ENCODE measurements at regions not wholly inside any gene's neighbourhood (a gene's known extent, or its start where the extent isn't known, plus 50 kb on each side); places are given as distances from the start of the nearest gene placed in this dataset.

GRCh38 chr18:59086522-59086921 lies 53.2 kb upstream of the SEC11C start (continued):
- no peak for TF ChIP-seq THRA (IDR thresholded peaks at IDR 0.05)
- TF ChIP-seq NFRKB (IDR thresholded peaks at IDR 0.05; ENCODE audit: low read depth): no peak
- no peak for TF ChIP-seq ZNF512 (tag; IDR thresholded peaks at IDR 0.05)
- TF ChIP-seq EHMT2 (IDR thresholded peaks at IDR 0.05): no peak
- TF ChIP-seq PATZ1 (CRISPR knock-in tag; IDR thresholded peaks at IDR 0.05; ENCODE audit: borderline replicate concordance): no peak

GRCh38 chr18:59087391-59087790 lies 52.3 kb upstream of the SEC11C start:
- H2AFZ ChIP-seq (ENCODE audit: low read depth, low read length): no peak overlapping the region
- H3K27ac ChIP-seq (ENCODE audit: extremely low read depth, low read depth, low read length): no peak overlapping the region
- 0% methylated on average over 2 of the region's 3 CpGs for WGBS (ENCODE audit: insufficient coverage, low coverage, missing lambda C conversion rate)
- DNase-seq (ENCODE audit: extremely low read depth in 1 of 4, low spot score in 3 of 4) (no peak), FAIRE-seq (no peak), ATAC-seq (no peak)
- in situ Hi-C loops (cut with MboI): no loop called here
- no peaks in the 10 kb centered on the region for H3K79me2 ChIP-seq (ENCODE audit: control insufficient read depth, insufficient read depth, low read length)
- H3K4me3 ChIP-seq: no peak overlapping the region
- no TSS peak for BruUV-seq (replicated peaks)
- no peaks in the 10 kb centered on the region for H3K27me3 ChIP-seq (ENCODE audit: control insufficient read depth in 2 of 2, insufficient read depth in 2 of 2, low read length in 2 of 2)
- H3K9me3 ChIP-seq (replicated peaks; ENCODE audit: control insufficient read depth, insufficient read depth, low read depth, low read length): no peaks in the 10 kb centered on the region
- ChIA-PET CTCF (ENCODE audit: low intra/inter-chr PET ratio) (no interaction called here), POLR2A (no interaction called here)
- intact Hi-C loops (cut with micrococcal nuclease): no loop called here
- no peaks in the 10 kb centered on the region for H3K4me1 ChIP-seq (replicated peaks in 1 of 2; ENCODE audit: control insufficient read depth in 2 of 2, insufficient read depth in 2 of 2, low read length in 2 of 2)
- H3K9me1 ChIP-seq (ENCODE audit: control insufficient read depth, insufficient read depth, low read length): no peaks in the 10 kb centered on the region
- H3K9ac ChIP-seq (ENCODE audit: insufficient read depth in 1 of 2, low read depth in 2 of 2, low read length in 2 of 2): no peak overlapping the region
- no peaks in the 10 kb centered on the region for H4K20me1 ChIP-seq (replicated peaks; ENCODE audit: control insufficient read depth, insufficient read depth, low read length)
- no peak overlapping the region for H3K4me2 ChIP-seq (ENCODE audit: insufficient read depth, low read length)
- H3K36me3 ChIP-seq (ENCODE audit: control insufficient read depth, insufficient read depth, low read length): no peaks in the 10 kb centered on the region
- TF ChIP-seq PBX2 (CRISPR knock-in tag; IDR thresholded peaks at IDR 0.05; ENCODE audit: low read depth) (no peak), PBX2 (tag; conservative IDR thresholded peaks at IDR 0.05; ENCODE audit: low read depth) (no peak), KDM4B (IDR thresholded peaks at IDR 0.05; ENCODE audit: borderline replicate concordance in 2 of 2, low read depth in 1 of 2) (no peak), ZBTB34 (CRISPR knock-in tag; IDR thresholded peaks at IDR 0.05) (no peak), KDM2B (CRISPR knock-in tag; IDR thresholded peaks at IDR 0.05) (no peak), NR2F6 (CRISPR knock-in tag; IDR thresholded peaks at IDR 0.05) (no peak), HSF4 (CRISPR knock-in tag; IDR thresholded peaks at IDR 0.05; ENCODE audit: borderline replicate concordance) (no peak)
